Inflammatory macrophage (primary cell): ENCODE measurements at regions not wholly inside any gene's neighbourhood (a gene's known extent, or its start where the extent isn't known, plus 50 kb on each side); places are given as distances from the start of the nearest gene placed in this dataset.
"Not testable (repeated sequence)": the region's sequence is repeated elsewhere in the genome, so short reads cannot be mapped to it uniquely, and the experiment has no call there.

ENCODE experiments used
- DNase-seq, 2 donors: peaks; one replicate each; pipeline ENCODE4 v3.0.0-alpha.2; 2020 to 2022

- peak in 1 of 2 donors; percentile 57 for DNase-seq
Observed at GRCh38 chr1:192477630-192478029, 97.9 kb upstream of the RGS1 start.

- DNase-seq: peak; percentile 35 to 38
Observed at GRCh38 chr1:192485692-192486436, 89.7 kb upstream of the RGS1 start.

GRCh38 chr1:192488058-192488457 is 87.5 kb upstream of the RGS1 start:
- no peak for DNase-seq

GRCh38 chr1:192489047-192489446 is 86.5 kb upstream of the RGS1 start:
- no peak for DNase-seq

- DNase-seq: peak; percentile 78 to 88
Observed at GRCh38 chr1:192489748-192490147, 85.8 kb upstream of the RGS1 start.

- no peak for DNase-seq
Observed at GRCh38 chr1:192491804-192492554, 83.6 kb upstream of the RGS1 start.

GRCh38 chr1:192493584-192493983 is 82.0 kb upstream of the RGS1 start:
- DNase-seq: no peak

- DNase-seq: no peak
Observed at GRCh38 chr1:192496369-192497056, 79.1 kb upstream of the RGS1 start.

GRCh38 chr1:192497214-192497794 is 78.3 kb upstream of the RGS1 start:
- DNase-seq: no peak

- DNase-seq: not testable (repeated sequence)
Observed at GRCh38 chr1:192498092-192498491, 77.5 kb upstream of the RGS1 start.

- DNase-seq: not testable (repeated sequence)
Observed at GRCh38 chr1:192499061-192499581, 76.5 kb upstream of the RGS1 start.

- DNase-seq: not testable (repeated sequence)
Observed at GRCh38 chr1:192500541-192500940, 75.0 kb upstream of the RGS1 start.

GRCh38 chr1:192506741-192507155 is 68.8 kb upstream of the RGS1 start:
- DNase-seq: peak; percentile 21 to 51

- peak; percentile 91 for DNase-seq
Observed at GRCh38 chr1:192512426-192513162, 63.0 kb upstream of the RGS1 start.

- no peak for DNase-seq
Observed at GRCh38 chr1:192513196-192513595, 62.4 kb upstream of the RGS1 start.

GRCh38 chr1:192513697-192514096 is 61.9 kb upstream of the RGS1 start:
- no peak for DNase-seq

GRCh38 chr1:192516776-192517297 is 58.7 kb upstream of the RGS1 start:
- DNase-seq: peak; percentile 94 to 96

GRCh38 chr1:192517716-192518355 is 57.7 kb upstream of the RGS1 start:
- peak in 1 of 2 donors; percentile 4 for DNase-seq

GRCh38 chr1:192518700-192519099 is 56.9 kb upstream of the RGS1 start:
- DNase-seq: peak; percentile 67 to 86

- DNase-seq: peak; percentile 40 to 48
Observed at GRCh38 chr1:192521734-192522133, 53.8 kb upstream of the RGS1 start.

GRCh38 chr1:192522673-192523072 is 52.9 kb upstream of the RGS1 start:
- DNase-seq: no peak
